HepG2 (cell line): ENCODE measurements at regions not wholly inside any gene's neighbourhood (a gene's known extent, or its start where the extent isn't known, plus 50 kb on each side); places are given as distances from the start of the nearest gene placed in this dataset.

Experiments
- ATAC-seq: fragments of 200-7000 bp; cut with Tn5 transposase; 3 replicates; pipeline ENCODE4 v1.9.1; 2020; ENCODE audit warnings: mild to moderate bottlenecking, moderate library complexity
- BruUV-seq: library from RNA; stranded (reverse); fragments of 400-500 nt; replicated peaks from 2 replicates; lab custom pipeline; 2021; lab: Mats Ljungman, UMichigan
- CTCF ChIA-PET: fragments of 300-600 bp; formaldehyde crosslinking; extraction: SDS; loops from one replicate; lab custom pipeline; 2021; ENCODE audit warnings: low total read pairs, inconsistent platforms, low intra/inter-chr PET ratio; lab: Yijun Ruan, JAX
- POLR2A ChIA-PET: fragments of 350-600 bp; sonication (Branson Sonifier 250); formaldehyde crosslinking; loops from one replicate; lab custom pipeline; 2020; ENCODE audit warnings: antibody characterized with exemption, inconsistent platforms; lab: Yijun Ruan, JAX
- DNase-seq: peaks from one replicate; pipeline ENCODE4 v3.0.0-alpha.2; 2015; ENCODE audit warnings: low spot score
- FAIRE-seq: peaks from 3 replicates; lab custom pipeline; 2011; peaks lifted over from hg19 to GRCh38; lab: Jason Lieb, UNC
- H2AFZ ChIP-seq: one replicate; pipeline ENCODE4 v1.6.1; 2011; ENCODE audit warnings: low read length, inconsistent platforms
- H3K27ac ChIP-seq: fragments of 300-600 bp; 3 replicates; pipeline ENCODE4 v1.8.0; 2011; ENCODE audit warnings: mixed run types, mild to moderate bottlenecking, mixed read lengths, low read length, inconsistent platforms; ENCODE audit not compliant: insufficient read depth; ENCODE audit errors: extremely low read length
- H3K27me3 ChIP-seq, 2 experiments: fragments of 200-600 bp in 1 of 2; 2 replicates in 1 of 2; 3 replicates in 1 of 2; pipeline versions ENCODE4 v1.6.0 to v1.8.0; 2011; ENCODE audit warnings: low read length in 2 of 2, mild to moderate bottlenecking in 2 of 2, moderate library complexity in 2 of 2, inconsistent platforms in 1 of 2; ENCODE audit not compliant: insufficient read depth in 2 of 2, control insufficient read depth in 1 of 2
- H3K36me3 ChIP-seq, 2 experiments: fragments of 200-600 bp in 1 of 2; replicated peaks in 1 of 2; 2 replicates in 1 of 2; 3 replicates in 1 of 2; pipeline versions ENCODE4 v1.5.1 to v1.8.0; 2011; ENCODE audit warnings: low read length in 2 of 2, inconsistent platforms in 1 of 2; ENCODE audit not compliant: insufficient read depth in 2 of 2, control insufficient read depth in 1 of 2
- H3K4me1 ChIP-seq: 2 replicates; pipeline ENCODE4 v1.5.1; 2012; ENCODE audit warnings: low read length, inconsistent platforms; ENCODE audit not compliant: insufficient read depth
- H3K4me2 ChIP-seq: 2 replicates; pipeline ENCODE4 v1.6.0; 2011; ENCODE audit warnings: low read depth, low read length, inconsistent platforms
- H3K4me3 ChIP-seq, 3 experiments: fragments of 200-600 bp in 1 of 3; sonication (generic), shearing (Covaris generic) in 1 of 3; replicated peaks in 1 of 3; 2 replicates each; pipeline ENCODE4 v1.5.1; 2011 to 2016; ENCODE audit warnings: low read length in 3 of 3, inconsistent platforms in 2 of 3, low read depth in 2 of 3, mild to moderate bottlenecking in 2 of 3, control low read depth in 1 of 3, mixed read lengths in 1 of 3; ENCODE audit not compliant: insufficient read depth in 1 of 3
- H3K79me2 ChIP-seq: one replicate; pipeline ENCODE4 v1.6.1; 2011; ENCODE audit warnings: low read length, inconsistent platforms; ENCODE audit not compliant: insufficient read depth
- H3K9ac ChIP-seq: 2 replicates; pipeline ENCODE4 v1.6.0; 2011; ENCODE audit warnings: mild to moderate bottlenecking, low read depth, low read length, inconsistent platforms; ENCODE audit not compliant: insufficient read depth
- H3K9me3 ChIP-seq: 2 replicates; pipeline ENCODE4 v1.5.1; 2012; ENCODE audit warnings: mild to moderate bottlenecking, low read length
- H4K20me1 ChIP-seq: 2 replicates; pipeline ENCODE4 v1.6.0; 2011; ENCODE audit warnings: inconsistent platforms, mild to moderate bottlenecking, low read length, moderate library complexity; ENCODE audit not compliant: insufficient read depth
- ESRRA ChIP-seq: sonication (generic); formaldehyde crosslinking; IDR thresholded peaks from 2 replicates; pipeline ENCODE4 v1.5.1; 2020; ENCODE audit warnings: mild to moderate bottlenecking, low read depth, missing genetic modification reagents
- NCOA1 ChIP-seq: sonication (generic); formaldehyde crosslinking; IDR thresholded peaks from 2 replicates; pipeline ENCODE4 v1.9.0; 2021; ENCODE audit warnings: missing genetic modification reagents
- POLR2A ChIP-seq, 2 experiments: IDR thresholded peaks; 2 replicates each; pipeline ENCODE4 v1.6.1; 2011; ENCODE audit warnings: low read depth in 2 of 2, low read length in 2 of 2, mild to moderate bottlenecking in 1 of 2, moderate library complexity in 1 of 2; ENCODE audit not compliant: insufficient read depth in 1 of 2
- RFXAP ChIP-seq: sonication (generic); formaldehyde crosslinking; IDR thresholded peaks from 2 replicates; pipeline ENCODE4 v1.4.0; 2020; ENCODE audit warnings: missing genetic modification reagents, borderline replicate concordance
- SMYD3 ChIP-seq: sonication (generic); formaldehyde crosslinking; IDR thresholded peaks from 2 replicates; pipeline ENCODE4 v1.8.1; 2023; ENCODE audit warnings: mild to moderate bottlenecking, missing genetic modification reagents
- SP4 ChIP-seq: sonication (generic); formaldehyde crosslinking; IDR thresholded peaks from 2 replicates; pipeline ENCODE4 v1.8.1; 2023; ENCODE audit warnings: mild to moderate bottlenecking, missing genetic modification reagents
- ZBTB38 ChIP-seq: sonication (generic); formaldehyde crosslinking; IDR thresholded peaks from 2 replicates; pipeline ENCODE4 v1.5.1; 2020; ENCODE audit warnings: mild to moderate bottlenecking, missing genetic modification reagents
- ZNF10 ChIP-seq: sonication (generic); formaldehyde crosslinking; IDR thresholded peaks from 2 replicates; pipeline ENCODE4 v1.4.0; 2020; ENCODE audit warnings: mild to moderate bottlenecking, low read depth, missing genetic modification reagents, borderline replicate concordance
- ZNF577 ChIP-seq: sonication (generic); formaldehyde crosslinking; IDR thresholded peaks from 2 replicates; pipeline ENCODE4 v1.4.0; 2020; ENCODE audit warnings: mild to moderate bottlenecking, low read depth, missing genetic modification reagents, borderline replicate concordance
- ZNF678 ChIP-seq: sonication (generic); formaldehyde crosslinking; IDR thresholded peaks from 2 replicates; pipeline ENCODE4 v1.4.0; 2020; ENCODE audit warnings: mild to moderate bottlenecking, missing genetic modification reagents
- WGBS: methylation state at CpG from one replicate; pipeline ENCODE4 v1.1.6; 2017; ENCODE audit warnings: low lambda C conversion rate; 5-methylcytosine and 5-hydroxymethylcytosine counted together
- in situ Hi-C: cut with HindIII; loops from 2 replicates; pipeline ENCODE4 v1.10.0; 2017; ENCODE audit warnings: low pct_unique_long_range_greater_than_20kb; ENCODE audit not compliant: extremely low pct_ligation_motif_present
- intact Hi-C: fragments of 100-400 bp; cut with micrococcal nuclease; formaldehyde crosslinking; loops from one replicate; pipeline ENCODE4 v1.10.0; 2022; ENCODE audit not compliant: unreplicated experiment
- TF ChIP-seq, protein P1 (sequence below): fragments of 450-650 bp; IDR thresholded peaks from 2 replicates; pipeline ENCODE4 v1.6.1; 2016
- TF ChIP-seq, protein P2 (sequence below), 2 experiments: sonication (generic) in 1 of 2; formaldehyde crosslinking in 1 of 2; IDR thresholded peaks; 2 replicates each; pipeline versions ENCODE4 v1.5.1 to v1.6.1; 2011 to 2020; ENCODE audit warnings: borderline replicate concordance in 1 of 2, low read depth in 1 of 2, low read length in 1 of 2, mild to moderate bottlenecking in 1 of 2, missing genetic modification reagents in 1 of 2, moderate library complexity in 1 of 2
- TF ChIP-seq, protein P3 (sequence below): conservative IDR thresholded peaks from 2 replicates; pipeline ENCODE4 v1.6.1; 2018; ENCODE audit warnings: missing genetic modification reagents
- TF ChIP-seq, protein P4 (sequence below): IDR thresholded peaks from 2 replicates; pipeline ENCODE4 v1.6.1; 2016; ENCODE audit warnings: missing compliant biosample characterization, missing genetic modification reagents, borderline replicate concordance

DNA sequence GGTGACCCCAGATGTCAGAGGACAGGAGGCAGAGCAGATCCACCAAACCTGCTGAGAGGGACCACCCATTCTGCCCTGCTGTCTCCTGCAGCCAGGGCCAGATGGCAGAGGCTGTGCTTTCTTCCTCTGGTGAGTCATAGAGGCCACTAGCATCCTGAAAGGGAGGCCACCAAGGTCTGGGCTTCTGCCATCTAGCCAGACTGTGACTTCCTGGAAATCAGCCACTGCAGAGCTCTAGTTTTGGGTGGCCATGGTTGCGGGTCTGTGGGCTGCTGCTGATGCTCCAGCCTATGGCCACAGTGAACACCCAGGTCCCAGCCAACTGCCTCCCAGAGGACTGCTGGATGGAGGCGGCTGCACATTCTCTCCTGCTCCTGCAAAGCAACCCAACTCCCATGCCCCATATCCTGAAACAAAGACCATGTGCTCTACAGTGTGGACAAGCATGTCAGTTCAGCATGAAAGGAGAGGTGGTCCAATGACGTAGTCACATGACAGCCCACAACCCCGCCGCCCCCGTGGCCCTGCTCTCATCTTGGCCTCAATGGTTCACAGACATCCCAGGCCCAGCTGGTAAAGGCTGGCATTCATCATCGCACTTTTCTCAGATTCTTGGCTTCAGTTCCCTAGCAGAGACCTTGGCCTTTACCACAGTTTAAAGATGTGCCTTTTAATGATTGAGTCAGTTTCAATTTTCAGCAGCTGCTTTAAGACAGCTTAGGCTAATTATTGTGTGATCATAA is 73.9 kb upstream of the CXCL12 start (continued):
- TF ChIP-seq, protein P1, sequence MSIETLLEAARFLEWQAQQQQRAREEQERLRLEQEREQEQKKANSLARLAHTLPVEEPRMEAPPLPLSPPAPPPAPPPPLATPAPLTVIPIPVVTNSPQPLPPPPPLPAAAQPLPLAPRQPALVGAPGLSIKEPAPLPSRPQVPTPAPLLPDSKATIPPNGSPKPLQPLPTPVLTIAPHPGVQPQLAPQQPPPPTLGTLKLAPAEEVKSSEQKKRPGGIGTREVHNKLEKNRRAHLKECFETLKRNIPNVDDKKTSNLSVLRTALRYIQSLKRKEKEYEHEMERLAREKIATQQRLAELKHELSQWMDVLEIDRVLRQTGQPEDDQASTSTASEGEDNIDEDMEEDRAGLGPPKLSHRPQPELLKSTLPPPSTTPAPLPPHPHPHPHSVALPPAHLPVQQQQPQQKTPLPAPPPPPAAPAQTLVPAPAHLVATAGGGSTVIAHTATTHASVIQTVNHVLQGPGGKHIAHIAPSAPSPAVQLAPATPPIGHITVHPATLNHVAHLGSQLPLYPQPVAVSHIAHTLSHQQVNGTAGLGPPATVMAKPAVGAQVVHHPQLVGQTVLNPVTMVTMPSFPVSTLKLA, result 0 out of 2 replicates have a peak, but pooled peaks have one; percentile 6
- no peak for TF ChIP-seq ZNF678

DNA sequence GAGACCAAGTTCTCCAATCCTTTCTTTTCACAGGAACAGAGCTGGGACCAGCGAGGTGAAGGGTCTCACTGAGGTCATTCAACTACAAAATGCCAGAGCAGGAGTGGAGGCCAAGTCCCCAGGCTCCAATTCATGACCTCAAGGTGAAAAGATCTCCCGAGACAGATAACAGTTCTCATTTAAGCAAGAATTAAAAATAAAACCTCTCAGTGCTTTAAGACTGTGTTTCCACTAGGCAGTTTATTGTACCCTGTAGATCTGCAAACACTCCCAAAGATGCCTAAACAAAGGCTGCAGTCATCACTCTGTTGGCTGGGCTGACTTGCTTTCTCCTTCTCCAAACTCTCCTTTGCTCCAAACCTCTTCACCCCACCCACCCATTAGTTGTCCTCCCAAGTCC is 74.8 kb upstream of the CXCL12 start:
- no peak overlapping the region for H3K9ac ChIP-seq
- in situ Hi-C loops (no loop called here), intact Hi-C loops (no loop called here)
- H3K79me2 ChIP-seq, result no peaks in the 10 kb centered on the region
- H3K4me1 ChIP-seq, result no peaks in the 10 kb centered on the region
- BruUV-seq, result no TSS peak
- no peak overlapping the region for H3K27ac ChIP-seq
- H3K4me3 ChIP-seq, result no peak overlapping the region
- no peaks in the 10 kb centered on the region for H4K20me1 ChIP-seq
- ChIA-PET CTCF (no interaction called here), POLR2A (no interaction called here)
- no peak for TF ChIP-seq NCOA1 (CRISPR knock-in tag)
- no peak for TF ChIP-seq SMYD3 (CRISPR knock-in tag)
- TF ChIP-seq, protein P2, sequence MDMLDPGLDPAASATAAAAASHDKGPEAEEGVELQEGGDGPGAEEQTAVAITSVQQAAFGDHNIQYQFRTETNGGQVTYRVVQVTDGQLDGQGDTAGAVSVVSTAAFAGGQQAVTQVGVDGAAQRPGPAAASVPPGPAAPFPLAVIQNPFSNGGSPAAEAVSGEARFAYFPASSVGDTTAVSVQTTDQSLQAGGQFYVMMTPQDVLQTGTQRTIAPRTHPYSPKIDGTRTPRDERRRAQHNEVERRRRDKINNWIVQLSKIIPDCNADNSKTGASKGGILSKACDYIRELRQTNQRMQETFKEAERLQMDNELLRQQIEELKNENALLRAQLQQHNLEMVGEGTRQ (IDR thresholded peaks at IDR 0.05; ENCODE audit: low read depth, low read length), result no peak
- TF ChIP-seq, protein P2 (CRISPR knock-in tag; IDR thresholded peaks at IDR 0.05; ENCODE audit: borderline replicate concordance), result no peak
- TF ChIP-seq, protein P3, sequence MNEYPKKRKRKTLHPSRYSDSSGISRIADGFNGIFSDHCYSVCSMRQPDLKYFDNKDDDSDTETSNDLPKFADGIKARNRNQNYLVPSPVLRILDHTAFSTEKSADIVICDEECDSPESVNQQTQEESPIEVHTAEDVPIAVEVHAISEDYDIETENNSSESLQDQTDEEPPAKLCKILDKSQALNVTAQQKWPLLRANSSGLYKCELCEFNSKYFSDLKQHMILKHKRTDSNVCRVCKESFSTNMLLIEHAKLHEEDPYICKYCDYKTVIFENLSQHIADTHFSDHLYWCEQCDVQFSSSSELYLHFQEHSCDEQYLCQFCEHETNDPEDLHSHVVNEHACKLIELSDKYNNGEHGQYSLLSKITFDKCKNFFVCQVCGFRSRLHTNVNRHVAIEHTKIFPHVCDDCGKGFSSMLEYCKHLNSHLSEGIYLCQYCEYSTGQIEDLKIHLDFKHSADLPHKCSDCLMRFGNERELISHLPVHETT (CRISPR knock-in tag), result no peak
- TF ChIP-seq ZNF577 (CRISPR knock-in tag), result no peak
- no peak for TF ChIP-seq ZBTB38 (CRISPR knock-in tag)
- TF ChIP-seq POLR2A (IDR thresholded peaks at IDR 0.05; ENCODE audit: insufficient read depth in 1 of 2, low read depth in 2 of 2, low read length in 2 of 2), result no peak
- TF ChIP-seq RFXAP (CRISPR knock-in tag), result no peak
- no peak for TF ChIP-seq ZNF10 (CRISPR knock-in tag)
- no peak for TF ChIP-seq SP4
- no peak for TF ChIP-seq ESRRA (CRISPR knock-in tag)
- TF ChIP-seq, protein P4, sequence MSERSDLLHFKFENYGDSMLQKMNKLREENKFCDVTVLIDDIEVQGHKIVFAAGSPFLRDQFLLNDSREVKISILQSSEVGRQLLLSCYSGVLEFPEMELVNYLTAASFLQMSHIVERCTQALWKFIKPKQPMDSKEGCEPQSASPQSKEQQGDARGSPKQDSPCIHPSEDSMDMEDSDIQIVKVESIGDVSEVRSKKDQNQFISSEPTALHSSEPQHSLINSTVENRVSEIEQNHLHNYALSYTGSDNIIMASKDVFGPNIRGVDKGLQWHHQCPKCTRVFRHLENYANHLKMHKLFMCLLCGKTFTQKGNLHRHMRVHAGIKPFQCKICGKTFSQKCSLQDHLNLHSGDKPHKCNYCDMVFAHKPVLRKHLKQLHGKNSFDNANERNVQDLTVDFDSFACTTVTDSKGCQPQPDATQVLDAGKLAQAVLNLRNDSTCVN (CRISPR knock-in tag), result no peak
- H3K27me3 ChIP-seq, result peaks cover 0 to 3% of the 10 kb centered on the region in 2 experiments; a peak in 2 of 5 replicates
- no peak overlapping the region for H3K4me2 ChIP-seq
- no peaks in the 10 kb centered on the region for H3K9me3 ChIP-seq
- ATAC-seq, result no peak
- no peak for DNase-seq
- 0% methylated on average over 1 of the region's 2 CpGs for WGBS
- H2AFZ ChIP-seq, result no peak overlapping the region
- H3K36me3 ChIP-seq, result no peaks in the 10 kb centered on the region
- no peak for FAIRE-seq
